ENCODE measurements at regions not wholly inside any gene's neighbourhood (a gene's known extent, or its start where the extent isn't known, plus 50 kb on each side); places are given as distances from the start of the nearest gene placed in this dataset.

DNA sequence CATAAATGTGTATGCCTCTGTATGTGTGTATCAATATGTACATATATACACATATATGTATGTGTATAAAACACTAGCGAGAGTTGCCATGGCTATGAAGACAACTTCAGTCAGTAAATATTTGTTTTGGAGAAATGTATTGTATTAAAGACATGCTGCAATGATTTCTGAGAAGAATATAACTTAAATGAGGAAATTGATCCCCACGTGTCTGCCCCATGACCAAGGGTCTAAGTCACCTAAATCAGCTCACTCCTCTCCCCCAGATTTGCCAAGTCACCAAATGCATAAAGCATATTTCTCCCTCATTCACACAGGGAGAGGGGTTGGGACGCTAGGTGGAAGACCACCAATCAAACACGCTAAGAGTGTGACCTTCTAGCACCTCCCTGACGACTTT lies 58.3 kb upstream of the LYST start:
- no peak for DNase-seq
- no peaks in the 10 kb centered on the region for H3K36me3 Mint-ChIP-seq
- no peak overlapping the region for H3K4me3 Mint-ChIP-seq
- H3K4me1 Mint-ChIP-seq = peaks cover 23% of the 10 kb centered on the region
- H3K27me3 Mint-ChIP-seq = no peaks in the 10 kb centered on the region
- H3K27ac Mint-ChIP-seq = no peak overlapping the region
- no peaks in the 10 kb centered on the region for H3K9me3 Mint-ChIP-seq

DNA sequence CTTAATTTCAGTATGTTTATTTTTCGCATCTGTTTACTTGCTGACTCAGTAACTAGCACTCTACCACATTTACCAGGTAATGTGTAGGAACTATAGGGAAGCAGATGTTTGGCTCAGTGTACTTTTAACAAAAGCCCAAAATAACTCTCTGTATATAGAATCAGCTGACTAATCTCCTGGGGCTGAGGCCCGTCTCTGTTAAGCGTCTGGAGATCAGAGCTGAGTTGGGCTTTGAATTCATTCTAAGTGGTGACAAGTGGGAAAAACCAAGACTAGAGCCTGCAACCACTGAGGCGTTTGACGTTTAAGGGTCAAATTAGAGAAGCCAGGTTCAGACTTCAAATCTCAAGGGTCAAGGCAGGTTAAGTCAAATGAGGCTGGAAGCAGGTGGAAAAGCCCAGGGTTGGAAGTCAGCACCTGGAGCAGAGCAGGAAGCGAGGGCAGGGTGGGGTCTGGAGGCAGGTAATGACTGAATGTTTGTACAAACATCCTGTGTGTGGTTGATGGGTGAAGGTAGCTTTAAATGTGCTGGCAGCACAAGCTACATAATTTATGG lies 56.8 kb upstream of the LYST start:
- Mint-ChIP-seq H3K27ac (no peak overlapping the region), H3K9me3 (no peaks in the 10 kb centered on the region), H3K36me3 (no peaks in the 10 kb centered on the region), H3K4me1 (peaks cover 36% of the 10 kb centered on the region), H3K4me3 (no peak overlapping the region), H3K27me3 (no peaks in the 10 kb centered on the region)
- DNase-seq = no peak

DNA sequence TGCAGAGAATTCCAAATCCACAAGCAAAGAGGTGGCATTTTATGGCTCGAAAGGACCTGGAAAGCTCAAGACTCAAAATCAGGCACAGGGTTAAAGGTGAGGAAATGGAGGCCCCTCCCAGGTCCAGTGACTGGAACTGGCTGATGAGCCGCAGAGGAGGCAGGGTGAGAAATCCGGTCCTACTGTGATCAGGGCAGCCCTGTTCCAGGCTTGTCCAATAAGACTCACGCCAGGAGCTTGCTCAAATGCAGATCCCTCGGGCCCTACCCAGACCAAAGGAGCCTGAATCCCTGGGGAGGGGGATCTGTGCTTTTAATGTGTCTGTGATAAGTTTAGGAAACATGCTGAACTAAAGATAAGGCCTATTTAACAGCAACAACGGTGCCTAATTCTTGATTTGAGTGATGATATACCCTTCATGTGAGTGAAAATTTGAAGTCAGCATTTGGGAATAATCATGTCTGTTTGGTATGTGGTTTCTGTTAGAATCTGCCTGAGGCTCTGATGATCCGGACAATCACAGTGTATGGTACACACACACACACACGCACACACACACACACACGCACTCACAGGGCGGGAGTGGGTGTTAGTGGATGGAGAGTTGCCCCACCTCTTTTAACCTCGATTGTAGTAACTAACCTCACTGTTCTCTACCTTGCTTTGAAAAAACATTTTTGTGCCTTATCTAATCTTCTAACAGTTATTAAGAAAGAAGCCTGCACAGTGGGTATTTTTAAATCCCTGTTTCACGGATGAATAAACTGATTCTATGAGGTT lies 54.1 kb upstream of the LYST start:
- H3K27me3 Mint-ChIP-seq = no peaks in the 10 kb centered on the region
- no peak overlapping the region for H3K27ac Mint-ChIP-seq
- no peak overlapping the region for H3K4me3 Mint-ChIP-seq
- DNase-seq = no peak
- H3K4me1 Mint-ChIP-seq = peaks cover 49% of the 10 kb centered on the region
- no peaks in the 10 kb centered on the region for H3K9me3 Mint-ChIP-seq
- no peaks in the 10 kb centered on the region for H3K36me3 Mint-ChIP-seq

DNA sequence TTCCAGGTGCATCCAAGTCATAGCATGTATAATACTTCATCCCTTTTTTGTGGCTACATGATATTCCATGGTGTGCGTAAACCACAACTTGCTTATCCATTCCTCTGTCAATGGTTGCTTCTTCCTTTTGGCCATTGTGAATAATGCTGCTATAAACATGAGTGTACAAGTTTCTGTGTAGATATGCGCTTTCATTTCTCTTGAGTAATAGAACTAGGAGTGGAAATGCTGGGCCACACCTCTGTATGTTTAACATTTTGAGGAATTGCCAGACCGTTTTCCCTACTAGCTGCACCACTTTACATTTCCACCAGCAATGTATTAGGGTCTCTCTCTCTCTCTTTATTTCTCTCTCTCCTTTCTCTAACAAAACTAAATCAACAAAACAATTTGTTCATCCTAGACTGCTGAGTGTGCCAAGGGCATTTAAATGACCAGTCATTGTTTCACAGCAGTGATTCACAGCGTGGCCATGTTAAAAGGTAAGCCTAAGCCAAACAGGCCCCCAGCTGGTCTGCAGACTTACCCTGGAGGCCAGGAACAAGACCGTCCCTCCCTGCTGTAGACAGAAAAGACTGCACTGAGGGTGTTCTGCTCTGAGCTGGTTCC lies 53.2 kb upstream of the LYST start:
- no peak for DNase-seq
- no peaks in the 10 kb centered on the region for H3K27me3 Mint-ChIP-seq
- no peaks in the 10 kb centered on the region for H3K9me3 Mint-ChIP-seq
- peaks cover 49% of the 10 kb centered on the region for H3K4me1 Mint-ChIP-seq
- H3K4me3 Mint-ChIP-seq = no peak overlapping the region
- H3K36me3 Mint-ChIP-seq = no peaks in the 10 kb centered on the region
- peak overlapping the region; percentile 46 for H3K27ac Mint-ChIP-seq

DNA sequence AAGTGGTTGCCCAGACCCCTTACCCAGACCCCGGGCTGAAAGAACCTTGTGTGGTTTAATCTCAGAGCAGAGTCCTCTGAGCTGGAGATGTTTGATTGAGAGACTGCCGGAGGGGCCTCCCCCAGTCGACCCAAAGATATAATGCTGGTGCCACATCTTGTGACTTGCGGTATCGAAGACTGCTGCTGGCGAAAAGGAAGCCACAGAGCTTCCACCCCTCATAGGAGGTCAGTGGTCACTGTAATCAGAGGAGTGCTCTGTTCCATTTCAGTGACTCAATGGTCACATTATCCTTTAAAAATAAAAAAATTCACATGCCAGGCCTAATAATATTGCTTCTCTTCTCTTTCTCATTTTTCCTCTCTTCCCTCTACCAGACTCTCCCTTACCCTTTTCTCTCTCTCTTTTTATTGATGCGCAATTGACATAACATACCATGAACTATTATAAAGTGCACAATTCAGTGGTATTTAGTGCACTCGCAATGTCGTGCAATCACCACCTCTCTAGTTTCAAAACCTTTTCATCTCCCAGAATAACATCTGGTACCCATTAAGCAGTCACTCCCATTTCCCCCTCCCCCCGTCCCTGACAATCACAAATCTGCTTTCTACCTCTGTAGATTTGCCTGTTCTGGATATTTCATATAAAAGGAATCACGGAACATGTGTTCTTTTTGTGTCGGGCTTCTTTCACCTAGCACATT lies 52.6 kb upstream of the LYST start:
- Mint-ChIP-seq H3K27ac (peak overlapping the region; percentile 46), H3K4me3 (no peak overlapping the region), H3K9me3 (no peaks in the 10 kb centered on the region), H3K4me1 (peaks cover 46% of the 10 kb centered on the region), H3K27me3 (no peaks in the 10 kb centered on the region), H3K36me3 (no peaks in the 10 kb centered on the region)
- no peak for DNase-seq

DNA sequence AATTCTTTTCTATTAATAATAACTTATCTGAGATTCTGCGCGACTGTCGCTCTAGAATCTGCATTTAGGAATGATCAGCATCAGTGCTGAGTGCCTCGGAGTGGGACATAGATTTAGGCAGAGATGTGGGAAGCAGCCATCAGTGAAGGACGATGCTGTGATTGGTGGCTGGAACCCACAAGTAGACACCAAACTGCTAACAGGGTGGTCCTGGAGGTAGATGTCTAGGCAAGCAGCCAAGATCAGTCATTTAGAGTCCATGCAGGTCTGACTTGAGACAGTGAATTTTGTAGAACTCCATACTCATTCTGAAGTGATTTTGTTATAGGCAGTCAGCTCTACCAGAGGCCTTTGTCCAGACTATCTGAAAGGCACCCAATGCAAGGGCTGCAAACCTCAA lies 51.8 kb upstream of the LYST start:
- Mint-ChIP-seq H3K27ac (no peak overlapping the region), H3K4me3 (no peak overlapping the region), H3K4me1 (peaks cover 38% of the 10 kb centered on the region)

DNA sequence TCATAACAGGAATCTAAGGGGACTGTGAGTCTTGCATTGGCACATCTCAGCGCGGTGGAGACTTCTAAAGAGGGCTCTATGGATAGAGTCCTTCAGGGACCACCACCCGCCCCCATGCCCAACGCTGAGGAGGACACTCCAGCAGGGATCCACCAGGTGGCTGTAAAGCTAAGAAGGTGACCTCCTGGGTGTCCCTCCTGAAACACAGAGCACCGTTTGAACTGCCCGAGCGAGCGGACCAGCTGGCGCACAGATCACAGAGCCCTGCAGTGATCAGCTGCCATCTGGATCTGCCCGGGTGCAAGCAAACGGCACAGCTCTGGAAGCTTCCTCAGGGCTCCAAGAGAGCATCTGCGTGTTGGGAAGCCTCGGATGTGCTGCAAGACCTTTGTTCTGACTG lies 51.3 kb upstream of the LYST start:
- Mint-ChIP-seq H3K4me1 (peaks cover 35% of the 10 kb centered on the region), H3K27ac (no peak overlapping the region), H3K9me3 (no peaks in the 10 kb centered on the region), H3K27me3 (no peaks in the 10 kb centered on the region), H3K36me3 (no peaks in the 10 kb centered on the region), H3K4me3 (no peak overlapping the region)
- DNase-seq = no peak

More for the DNA sequence above, 51.8 kb upstream of the LYST start:
- Mint-ChIP-seq H3K27me3 (no peaks in the 10 kb centered on the region), H3K36me3 (no peaks in the 10 kb centered on the region), H3K9me3 (no peaks in the 10 kb centered on the region)
- DNase-seq = no peak

DNA sequence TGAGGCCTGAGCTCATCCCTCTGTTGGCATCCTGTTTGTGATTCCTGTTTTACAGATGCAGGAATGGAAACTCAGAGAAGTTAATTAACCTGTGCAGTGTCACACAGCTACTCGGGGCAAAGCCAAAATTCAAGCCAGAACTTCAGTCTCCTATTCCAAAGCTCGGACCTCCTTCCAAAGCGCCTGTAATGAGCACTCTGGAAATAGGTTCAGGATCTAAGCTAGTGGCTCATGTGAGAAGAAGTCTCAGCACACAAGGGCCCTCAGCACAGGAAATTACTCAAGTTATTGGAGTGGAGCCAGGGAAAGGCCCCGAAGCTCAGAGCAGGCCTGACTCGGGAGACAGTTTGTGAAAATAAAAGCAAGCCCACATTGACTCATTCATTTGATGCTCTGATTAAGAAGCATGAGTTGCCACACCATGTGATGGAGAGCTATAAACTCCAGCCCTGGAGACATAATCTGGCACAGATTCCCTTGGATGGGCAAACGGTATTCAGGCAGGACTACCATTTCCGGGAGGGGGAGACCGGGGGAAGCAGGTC lies 50.6 kb upstream of the LYST start:
- Mint-ChIP-seq H3K27ac (peak overlapping the region; percentile 85), H3K9me3 (no peaks in the 10 kb centered on the region), H3K36me3 (no peaks in the 10 kb centered on the region), H3K4me1 (peaks cover 32% of the 10 kb centered on the region), H3K4me3 (peak overlapping the region; percentile 68), H3K27me3 (no peaks in the 10 kb centered on the region)
- peak; percentile 72 for DNase-seq
